Central memory CD4-positive, alpha-beta T cell (primary cell): ENCODE measurements at regions not wholly inside any gene's neighbourhood (a gene's known extent, or its start where the extent isn't known, plus 50 kb on each side); places are given as distances from the start of the nearest gene placed in this dataset.

Source experiments
- DNase-seq: peaks from one replicate; pipeline ENCODE4 v3.0.0; 2022

DNA sequence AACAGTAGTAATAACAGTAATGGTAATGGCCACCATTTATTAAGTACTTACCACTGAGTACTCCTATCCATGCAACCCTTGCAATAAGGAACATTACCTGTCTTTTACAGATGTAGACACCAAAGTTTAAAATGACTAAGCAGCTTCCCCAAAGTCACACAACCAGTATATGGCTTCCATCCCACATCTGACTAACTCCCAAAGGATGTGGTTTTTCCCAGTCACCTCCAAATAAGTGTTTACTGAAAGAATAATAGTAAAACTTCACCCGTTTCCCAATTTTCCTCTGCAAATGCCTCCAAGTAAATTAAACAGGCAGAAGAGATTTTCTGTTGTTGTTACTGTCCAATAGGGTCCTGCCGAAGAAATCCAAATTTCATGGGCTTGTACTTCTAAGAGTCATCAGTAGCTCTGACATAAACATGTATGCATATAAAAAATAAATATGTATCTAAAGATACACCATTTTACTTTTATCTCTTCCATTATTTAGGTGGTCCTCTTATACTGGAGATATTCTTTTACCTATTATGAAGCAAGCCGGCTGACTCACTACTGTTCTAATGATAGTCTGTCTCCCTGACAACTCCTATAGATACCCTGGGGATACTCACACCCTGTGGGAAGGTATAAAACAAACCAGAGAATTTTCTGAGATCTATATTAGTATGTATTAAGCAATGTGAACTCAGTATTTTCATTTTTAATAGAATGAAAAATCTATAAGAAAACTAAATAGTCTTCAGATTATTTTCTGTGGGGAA, 77.9 kb upstream of the ID4 start:
- no peak for DNase-seq

- DNase-seq: no peak
Observed at GRCh38 chr6:19761121-19761520, 76.0 kb upstream of the ID4 start.

DNA sequence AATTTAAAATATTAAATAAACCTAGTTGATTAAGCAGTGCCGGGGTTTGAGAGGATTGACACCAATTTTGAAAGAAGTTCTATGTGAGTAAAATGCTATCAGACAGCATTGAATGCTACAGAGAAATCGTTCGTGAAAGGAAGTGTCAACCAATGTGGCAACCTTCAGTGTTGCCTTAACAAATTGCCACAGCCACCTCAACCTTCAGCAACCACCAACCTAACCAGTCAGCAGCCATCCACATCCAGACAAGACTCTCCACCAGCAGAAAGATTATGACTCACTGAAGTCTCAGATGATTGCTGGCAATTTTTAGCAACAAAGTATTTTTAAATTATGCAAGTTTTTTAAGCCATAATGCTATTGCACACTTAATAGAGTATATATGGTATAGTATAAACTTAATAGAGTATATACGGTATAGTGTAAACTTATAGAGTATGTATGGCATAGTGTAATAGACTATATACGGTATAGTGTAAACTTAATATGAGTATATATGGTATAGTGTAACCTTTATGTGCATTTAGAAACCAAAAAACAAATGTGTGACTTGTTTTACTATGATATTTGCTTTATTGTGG, 65.3 kb upstream of the ID4 start:
- DNase-seq: no peak

DNA sequence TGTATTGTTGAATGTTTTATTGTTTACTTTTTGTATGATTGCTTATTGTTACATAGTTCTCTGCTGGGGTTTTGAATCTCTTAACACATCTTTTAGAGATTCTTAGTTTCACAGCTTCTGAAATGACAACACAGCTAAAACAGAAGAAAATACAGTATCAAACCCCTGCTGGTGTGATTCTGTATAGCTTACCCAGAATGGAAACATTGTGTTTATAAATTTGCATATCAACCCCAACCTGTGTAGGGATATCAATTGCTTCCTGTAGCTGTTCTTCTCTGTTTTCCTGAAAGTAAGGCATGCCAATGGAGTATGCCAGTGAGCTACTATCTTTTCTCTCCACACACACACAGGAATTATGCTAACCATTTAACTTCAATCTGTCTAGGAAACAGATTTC, 64.3 kb upstream of the ID4 start:
- DNase-seq: no peak

GRCh38 chr6:19781269-19781668, 55.9 kb upstream of the ID4 start:
- no peak for DNase-seq

GRCh38 chr6:19782588-19782987, 54.6 kb upstream of the ID4 start:
- no peak for DNase-seq
